Chondrocyte (in vitro differentiated cells): ENCODE measurements at regions not wholly inside any gene's neighbourhood (a gene's known extent, or its start where the extent isn't known, plus 50 kb on each side); places are given as distances from the start of the nearest gene placed in this dataset.

Source experiments
- DNase-seq: peaks from one replicate; pipeline ENCODE4 v3.0.0; 2021; ENCODE audit warnings: mixed read lengths, low spot score
- H3K27ac Mint-ChIP-seq: one replicate; pipeline ENCODE4 v1.8.0; 2021; ENCODE audit warnings: mild to moderate bottlenecking, moderate library complexity, mixed read lengths; ENCODE audit not compliant: unreplicated experiment
- H3K27me3 Mint-ChIP-seq: 2 replicates; pipeline ENCODE4 v1.8.0; 2021; ENCODE audit warnings: low read depth, mixed read lengths
- H3K36me3 Mint-ChIP-seq: 2 replicates; pipeline ENCODE4 v1.8.0; 2021; ENCODE audit warnings: low read depth, mixed read lengths
- H3K4me1 Mint-ChIP-seq: 2 replicates; pipeline ENCODE4 v1.8.0; 2021; ENCODE audit warnings: low read depth, mild to moderate bottlenecking, mixed read lengths
- H3K4me3 Mint-ChIP-seq: one replicate; pipeline ENCODE4 v1.8.0; 2021; ENCODE audit warnings: mild to moderate bottlenecking, moderate library complexity, mixed read lengths; ENCODE audit not compliant: unreplicated experiment
- H3K9me3 Mint-ChIP-seq: 2 replicates; pipeline ENCODE4 v1.8.0; 2021; ENCODE audit warnings: low read depth, mixed read lengths
- CTCF ChIP-seq: fragments of 200-600 bp; sonication (generic); IDR thresholded peaks from 2 replicates; pipeline ENCODE4 v1.5.0; 2021; ENCODE audit warnings: antibody characterized with exemption, mild to moderate bottlenecking, moderate library complexity

DNA sequence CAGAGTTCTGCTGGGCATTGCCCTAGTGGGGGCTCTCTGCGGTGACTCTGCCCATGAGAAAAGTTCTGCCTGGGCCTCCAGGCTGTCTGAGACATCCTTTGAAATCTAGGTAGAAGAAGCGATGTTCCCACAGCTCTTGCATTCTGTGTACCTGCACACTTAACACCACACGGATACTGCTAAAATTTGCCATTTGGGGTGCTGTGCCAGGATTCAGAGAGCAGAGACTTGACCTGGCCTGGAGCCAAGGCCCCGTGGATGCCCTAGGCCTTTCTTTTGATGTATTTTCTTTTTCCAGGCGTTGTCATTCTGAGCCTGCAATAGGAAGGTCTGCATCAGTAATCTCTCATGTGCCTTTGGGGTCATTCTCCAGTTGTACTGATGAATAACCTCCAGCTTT, 89.3 kb upstream of the IL12B start:
- no peak overlapping the region for H3K27ac Mint-ChIP-seq
- no peaks in the 10 kb centered on the region for H3K4me1 Mint-ChIP-seq
- peaks cover 7% of the 10 kb centered on the region for H3K27me3 Mint-ChIP-seq
- no peaks in the 10 kb centered on the region for H3K36me3 Mint-ChIP-seq
- DNase-seq: no peak
- no peak for TF ChIP-seq CTCF
- no peaks in the 10 kb centered on the region for H3K9me3 Mint-ChIP-seq
- H3K4me3 Mint-ChIP-seq: no peak overlapping the region

DNA sequence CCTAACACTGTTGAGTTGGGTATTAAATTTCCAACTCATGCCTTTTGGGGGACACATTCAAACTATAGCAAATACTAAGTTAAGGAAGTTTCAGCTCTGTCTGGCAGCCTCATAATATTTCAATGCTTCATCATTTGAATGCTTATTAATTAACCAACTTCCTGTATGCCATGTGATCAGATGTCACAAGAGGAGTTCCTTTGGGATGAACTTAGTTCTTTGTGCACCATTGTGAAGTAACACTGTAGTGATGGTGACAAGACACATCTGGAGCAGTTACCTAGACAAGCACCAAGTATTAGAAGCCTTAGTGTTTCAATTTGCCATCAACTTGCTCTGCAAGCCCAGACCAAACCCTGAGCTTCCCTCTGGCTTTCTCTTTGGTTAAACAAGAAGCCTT, 90.7 kb upstream of the IL12B start:
- H3K36me3 Mint-ChIP-seq: no peaks in the 10 kb centered on the region
- no peak for TF ChIP-seq CTCF
- DNase-seq: no peak
- H3K4me3 Mint-ChIP-seq: no peak overlapping the region
- no peaks in the 10 kb centered on the region for H3K9me3 Mint-ChIP-seq
- peaks cover 17% of the 10 kb centered on the region for H3K27me3 Mint-ChIP-seq
- no peaks in the 10 kb centered on the region for H3K4me1 Mint-ChIP-seq
- H3K27ac Mint-ChIP-seq: no peak overlapping the region

GRCh38 chr5:159422361-159422760, 92.1 kb upstream of the IL12B start:
- DNase-seq: no peak

GRCh38 chr5:159422910-159423309, 92.6 kb upstream of the IL12B start:
- Mint-ChIP-seq H3K9me3 (no peaks in the 10 kb centered on the region), H3K4me1 (no peaks in the 10 kb centered on the region)

More at GRCh38 chr5:159422361-159422760, 92.1 kb upstream of the IL12B start:
- TF ChIP-seq CTCF: no peak
- H3K27ac Mint-ChIP-seq: no peak overlapping the region
- H3K9me3 Mint-ChIP-seq: no peaks in the 10 kb centered on the region
- peaks cover 27% of the 10 kb centered on the region for H3K27me3 Mint-ChIP-seq
- no peak overlapping the region for H3K4me3 Mint-ChIP-seq
- H3K36me3 Mint-ChIP-seq: no peaks in the 10 kb centered on the region
- H3K4me1 Mint-ChIP-seq: no peaks in the 10 kb centered on the region

DNA sequence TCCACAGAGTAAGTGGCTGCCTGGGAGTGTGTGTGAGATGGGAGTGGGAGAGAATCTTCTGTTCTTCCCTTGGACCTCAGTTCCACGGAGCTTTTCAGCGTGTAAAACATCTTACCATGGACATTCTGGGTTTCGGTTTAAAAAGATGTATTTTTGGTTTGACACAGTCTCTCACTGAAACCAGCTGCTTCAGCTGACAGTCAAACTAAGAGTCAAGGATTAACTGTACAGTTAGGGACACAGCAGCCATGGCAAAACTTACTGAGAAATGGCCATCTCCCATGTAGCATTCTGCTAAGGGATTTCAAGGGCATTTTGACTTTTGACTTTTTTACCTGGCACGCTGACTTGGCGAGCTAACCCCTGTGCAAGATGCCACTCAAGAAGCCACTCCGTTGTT, 93.8 kb upstream of the IL12B start:
- H3K27ac Mint-ChIP-seq: no peak overlapping the region
- no peak for DNase-seq
- no peak for TF ChIP-seq CTCF
- H3K4me1 Mint-ChIP-seq: no peaks in the 10 kb centered on the region
- H3K9me3 Mint-ChIP-seq: no peaks in the 10 kb centered on the region
- no peaks in the 10 kb centered on the region for H3K36me3 Mint-ChIP-seq
- H3K4me3 Mint-ChIP-seq: no peak overlapping the region
- peaks cover 39% of the 10 kb centered on the region for H3K27me3 Mint-ChIP-seq

More at GRCh38 chr5:159422910-159423309, 92.6 kb upstream of the IL12B start:
- no peak for TF ChIP-seq CTCF
- H3K27me3 Mint-ChIP-seq: peaks cover 30% of the 10 kb centered on the region
- H3K4me3 Mint-ChIP-seq: no peak overlapping the region
- H3K27ac Mint-ChIP-seq: no peak overlapping the region
- no peak for DNase-seq
- H3K36me3 Mint-ChIP-seq: no peaks in the 10 kb centered on the region
